GM21381 (cell line): ENCODE measurements at regions not wholly inside any gene's neighbourhood (a gene's known extent, or its start where the extent isn't known, plus 50 kb on each side); places are given as distances from the start of the nearest gene placed in this dataset.

Experiments used
- ATAC-seq: cut with Tn5 transposase; IDR thresholded peaks from one replicate; pipeline ENCODE4 v1.9.1; 2021; ENCODE audit warnings: mild to moderate bottlenecking, moderate library complexity; ENCODE audit not compliant: unreplicated experiment

- no peak for ATAC-seq
These were observed 130.1 kb downstream of the MRPL36 start for GRCh38 chr5:1669276-1670155.

- ATAC-seq, result no peak
These were observed 131.4 kb downstream of the MRPL36 start for GRCh38 chr5:1668141-1668721.

- ATAC-seq, result no peak
These were observed 131.9 kb downstream of the MRPL36 start for GRCh38 chr5:1667648-1668140.

- no peak for ATAC-seq
These were observed 132.6 kb downstream of the MRPL36 start for GRCh38 chr5:1666812-1667588.

GRCh38 chr5:1666221-1666620, 133.4 kb downstream of the MRPL36 start:
- no peak for ATAC-seq

- ATAC-seq, result no peak
These were observed 133.8 kb downstream of the MRPL36 start for GRCh38 chr5:1665803-1666202.

- no peak for ATAC-seq
These were observed 134.4 kb downstream of the MRPL36 start for GRCh38 chr5:1665231-1665630.

- ATAC-seq, result no peak
These were observed 136.5 kb downstream of the MRPL36 start for GRCh38 chr5:1663186-1663585.

- no peak for ATAC-seq
These were observed 137.0 kb downstream of the MRPL36 start for GRCh38 chr5:1662559-1663085.

GRCh38 chr5:1661831-1662558, 137.6 kb downstream of the MRPL36 start:
- ATAC-seq, result no peak

- ATAC-seq, result no peak
These were observed 137.6 kb upstream of the LPCAT1 start for GRCh38 chr5:1661311-1661710.

- ATAC-seq, result no peak
These were observed 136.8 kb upstream of the LPCAT1 start for GRCh38 chr5:1660511-1660910.

GRCh38 chr5:1660001-1660400, 136.2 kb upstream of the LPCAT1 start:
- no peak for ATAC-seq

- ATAC-seq, result no peak
These were observed 135.6 kb upstream of the LPCAT1 start for GRCh38 chr5:1659100-1659981.

- ATAC-seq, result no peak
These were observed 134.9 kb upstream of the LPCAT1 start for GRCh38 chr5:1658665-1659064.

- ATAC-seq, result no peak
These were observed 133.5 kb upstream of the LPCAT1 start for GRCh38 chr5:1657161-1657741.

- ATAC-seq, result no peak
These were observed 132.7 kb upstream of the LPCAT1 start for GRCh38 chr5:1656271-1656975.

- no peak for ATAC-seq
These were observed 131.9 kb upstream of the LPCAT1 start for GRCh38 chr5:1655496-1656270.
